MM.1S (cell line): ENCODE measurements at regions not wholly inside any gene's neighbourhood (a gene's known extent, or its start where the extent isn't known, plus 50 kb on each side); places are given as distances from the start of the nearest gene placed in this dataset.

Experiments
- DNase-seq: peaks from one replicate; pipeline ENCODE4 v3.0.0-alpha.2; 2015
- H2AFZ ChIP-seq: fragments of 300-600 bp; sonication (generic); 2 replicates; pipeline ENCODE4 v1.6.0; 2016; ENCODE audit warnings: antibody characterized with exemption, low read length
- H3F3A ChIP-seq: fragments of 300-600 bp; sonication (generic); 2 replicates; pipeline ENCODE4 v1.6.1; 2016; ENCODE audit warnings: mild to moderate bottlenecking, antibody characterized with exemption, low read length, moderate library complexity, mixed read lengths; ENCODE audit not compliant: insufficient read depth
- H3K27ac ChIP-seq: fragments of 300-600 bp; sonication (generic); 2 replicates; pipeline ENCODE4 v1.5.1; 2016; ENCODE audit warnings: mild to moderate bottlenecking, low read length
- H3K27me3 ChIP-seq: fragments of 300-600 bp; sonication (generic); replicated peaks from 2 replicates; pipeline ENCODE4 v1.6.0; 2016; ENCODE audit warnings: low read length; ENCODE audit not compliant: insufficient read depth
- H3K36me3 ChIP-seq: fragments of 300-600 bp; sonication (generic); replicated peaks from 2 replicates; pipeline ENCODE4 v1.6.1; 2016; ENCODE audit warnings: mild to moderate bottlenecking, low read length, mixed read lengths; ENCODE audit not compliant: insufficient read depth
- H3K4me1 ChIP-seq: fragments of 300-600 bp; sonication (generic); 2 replicates; pipeline ENCODE4 v1.6.1; 2016; ENCODE audit warnings: low read length, mixed read lengths
- H3K4me2 ChIP-seq: fragments of 300-600 bp; sonication (generic); 2 replicates; pipeline ENCODE4 v1.6.0; 2016; ENCODE audit warnings: low read depth, low read length
- H3K4me3 ChIP-seq: fragments of 300-600 bp; sonication (generic); 2 replicates; pipeline ENCODE4 v1.5.1; 2016; ENCODE audit warnings: low read length, mixed read lengths
- H3K79me2 ChIP-seq: fragments of 300-600 bp; sonication (generic); 2 replicates; pipeline ENCODE4 v1.6.1; 2016; ENCODE audit warnings: mixed run types, low read length, mixed read lengths
- H3K9ac ChIP-seq: fragments of 300-600 bp; sonication (generic); 2 replicates; pipeline ENCODE4 v1.6.1; 2016; ENCODE audit warnings: low read length, mixed read lengths
- H3K9me2 ChIP-seq: fragments of 300-600 bp; sonication (generic); replicated peaks from 2 replicates; pipeline ENCODE4 v1.6.1; 2016; ENCODE audit warnings: mild to moderate bottlenecking, low read length, mixed read lengths; ENCODE audit not compliant: insufficient read depth
- H3K9me3 ChIP-seq: fragments of 300-600 bp; sonication (generic); replicated peaks from 2 replicates; pipeline ENCODE4 v1.6.1; 2016; ENCODE audit warnings: mild to moderate bottlenecking, low read length, mixed read lengths; ENCODE audit not compliant: insufficient read depth
- H4K20me1 ChIP-seq: fragments of 300-600 bp; sonication (generic); 2 replicates; pipeline ENCODE4 v1.6.1; 2016; ENCODE audit warnings: mild to moderate bottlenecking, low read length, moderate library complexity, mixed read lengths; ENCODE audit not compliant: insufficient read depth
- CTCF ChIP-seq: fragments of 300-600 bp; sonication (generic); IDR thresholded peaks from 2 replicates; pipeline ENCODE4 v1.5.1; 2016; ENCODE audit warnings: antibody characterized with exemption, low read length, mixed read lengths
- EZH2 ChIP-seq: fragments of 300-600 bp; sonication (generic); optimal IDR thresholded peaks from 2 replicates; pipeline ENCODE3; 2017; ENCODE audit warnings: low read depth, mild to moderate bottlenecking, antibody characterized with exemption, low read length, mixed read lengths
- EZH2phosphoT487 ChIP-seq: fragments of 300-600 bp; sonication (generic); IDR thresholded peaks from 2 replicates; pipeline ENCODE4 v1.6.1; 2018; ENCODE audit warnings: antibody characterized with exemption, low read length

- H2AFZ ChIP-seq, result no peak overlapping the region
- no peak overlapping the region for H3K9ac ChIP-seq
- no peak overlapping the region for H3K4me2 ChIP-seq
- H3K27ac ChIP-seq, result no peak overlapping the region
- no peak for DNase-seq
- no peaks in the 10 kb centered on the region for H4K20me1 ChIP-seq
- no peaks in the 10 kb centered on the region for H3K79me2 ChIP-seq
- no peak overlapping the region for H3K4me3 ChIP-seq
- no peaks in the 10 kb centered on the region for H3K9me2 ChIP-seq
- no peaks in the 10 kb centered on the region for H3K36me3 ChIP-seq
- no peak for TF ChIP-seq CTCF
- TF ChIP-seq EZH2phosphoT487, result no peak
- TF ChIP-seq EZH2, result no peak
- no peaks in the 10 kb centered on the region for H3K4me1 ChIP-seq
- H3K9me3 ChIP-seq, result no peaks in the 10 kb centered on the region
- H3F3A ChIP-seq, result no peaks in the 10 kb centered on the region
- no peaks in the 10 kb centered on the region for H3K27me3 ChIP-seq
Observed at GRCh38 chr7:41507686-41508268, 195.1 kb downstream of the INHBA start.

GRCh38 chr7:41504214-41504980, 198.5 kb downstream of the INHBA start:
- H3K4me1 ChIP-seq, result no peaks in the 10 kb centered on the region
- H3K27me3 ChIP-seq, result no peaks in the 10 kb centered on the region
- no peak for DNase-seq
- no peaks in the 10 kb centered on the region for H3K9me3 ChIP-seq
- H3K9me2 ChIP-seq, result no peaks in the 10 kb centered on the region
- H4K20me1 ChIP-seq, result no peaks in the 10 kb centered on the region
- H3K4me2 ChIP-seq, result no peak overlapping the region
- no peak overlapping the region for H2AFZ ChIP-seq
- no peaks in the 10 kb centered on the region for H3K79me2 ChIP-seq
- H3K27ac ChIP-seq, result no peak overlapping the region
- no peak overlapping the region for H3K4me3 ChIP-seq
- no peaks in the 10 kb centered on the region for H3K36me3 ChIP-seq
- H3F3A ChIP-seq, result no peaks in the 10 kb centered on the region
- no peak overlapping the region for H3K9ac ChIP-seq
- TF ChIP-seq EZH2phosphoT487, result no peak
- no peak for TF ChIP-seq CTCF
- no peak for TF ChIP-seq EZH2

- no peak overlapping the region for H2AFZ ChIP-seq
- H3K79me2 ChIP-seq, result no peaks in the 10 kb centered on the region
- no peak overlapping the region for H3K4me2 ChIP-seq
- H3K4me3 ChIP-seq, result no peak overlapping the region
- H3K36me3 ChIP-seq, result no peaks in the 10 kb centered on the region
- TF ChIP-seq EZH2 (no peak), CTCF (no peak), EZH2phosphoT487 (no peak)
- no peak overlapping the region for H3K9ac ChIP-seq
- no peak overlapping the region for H3K27ac ChIP-seq
- no peak for DNase-seq
- no peaks in the 10 kb centered on the region for H3K27me3 ChIP-seq
- H3K9me2 ChIP-seq, result no peaks in the 10 kb centered on the region
- H3F3A ChIP-seq, result no peaks in the 10 kb centered on the region
- H4K20me1 ChIP-seq, result no peaks in the 10 kb centered on the region
- no peaks in the 10 kb centered on the region for H3K9me3 ChIP-seq
- H3K4me1 ChIP-seq, result no peaks in the 10 kb centered on the region
Observed at GRCh38 chr7:41503438-41503837, 199.5 kb downstream of the INHBA start.
